ENCODE measurements at regions not wholly inside any gene's neighbourhood (a gene's known extent, or its start where the extent isn't known, plus 50 kb on each side); places are given as distances from the start of the nearest gene placed in this dataset.

- TF ChIP-seq CTCF (IDR thresholded peaks at IDR 0.05; ENCODE audit: insufficient read depth, low read depth, low read length): no peak
- no peak for TF ChIP-seq EZH2 (IDR thresholded peaks at IDR 0.05; ENCODE audit: insufficient read depth, low read length)
These were observed 2031.3 kb upstream of the CELF4 start for GRCh38 chr18:39596891-39597290.
